ENCODE measurements at regions not wholly inside any gene's neighbourhood (a gene's known extent, or its start where the extent isn't known, plus 50 kb on each side); places are given as distances from the start of the nearest gene placed in this dataset.

DNA sequence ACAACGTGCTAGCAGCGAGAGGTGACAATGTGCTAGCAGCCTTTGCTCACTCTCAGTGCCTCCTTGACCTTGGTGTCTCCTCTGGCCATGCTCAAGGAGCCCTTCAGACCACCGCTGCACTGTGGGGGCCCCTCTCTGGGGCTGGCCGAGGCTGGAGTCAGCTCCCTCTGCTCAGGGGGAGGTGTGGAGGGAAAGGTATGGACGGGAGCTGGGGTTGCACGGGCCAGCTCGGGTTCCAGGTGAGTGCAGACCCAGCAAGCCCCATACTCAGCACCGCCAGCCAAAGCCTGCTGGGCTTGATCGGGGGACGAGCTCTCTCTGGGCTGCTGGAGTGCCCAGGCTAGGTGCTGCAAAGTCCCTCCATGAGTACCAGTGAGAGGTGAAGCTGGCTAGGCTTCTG, 180.2 kb downstream of the TRIM36 start:
- intact Hi-C loops (cut with micrococcal nuclease), result no loop called here
- Histone ChIP-seq H2AFZ (ENCODE audit: low read depth, low read length) (no peak overlapping the region), H3K4me1 (replicated peaks in 1 of 2; ENCODE audit: control insufficient read depth in 2 of 2, insufficient read depth in 2 of 2, low read length in 2 of 2) (no peaks in the 10 kb centered on the region), H3K27me3 (ENCODE audit: control insufficient read depth in 2 of 2, insufficient read depth in 2 of 2, low read length in 2 of 2) (no peaks in the 10 kb centered on the region), H3K27ac (ENCODE audit: extremely low read depth, low read depth, low read length) (no peak overlapping the region), H3K4me2 (ENCODE audit: insufficient read depth, low read length) (no peak overlapping the region), H3K9me3 (replicated peaks; ENCODE audit: control insufficient read depth, insufficient read depth, low read depth, low read length) (no peaks in the 10 kb centered on the region), H3K36me3 (ENCODE audit: control insufficient read depth, insufficient read depth, low read length) (no peaks in the 10 kb centered on the region), H4K20me1 (replicated peaks; ENCODE audit: control insufficient read depth, insufficient read depth, low read length) (no peaks in the 10 kb centered on the region), H3K9me1 (ENCODE audit: control insufficient read depth, insufficient read depth, low read length) (no peaks in the 10 kb centered on the region), H3K4me3 (no peak overlapping the region), H3K9ac (ENCODE audit: insufficient read depth in 1 of 2, low read depth in 2 of 2, low read length in 2 of 2) (no peak overlapping the region), H3K79me2 (ENCODE audit: control insufficient read depth, insufficient read depth, low read length) (no peaks in the 10 kb centered on the region)
- ATAC-seq (no peak), FAIRE-seq (no peak), DNase-seq (ENCODE audit: extremely low read depth in 1 of 4, low spot score in 3 of 4) (no peak)
- WGBS (ENCODE audit: insufficient coverage, low coverage, missing lambda C conversion rate), result 0% methylated on average over 7 of the region's 10 CpGs
- CTCF ChIA-PET (ENCODE audit: low intra/inter-chr PET ratio), result no interaction called here
- POLR2A ChIA-PET, result no interaction called here
- BruUV-seq (replicated peaks), result no TSS peak
- in situ Hi-C loops (cut with MboI), result no loop called here
- no peak for TF ChIP-seq SAFB2 (IDR thresholded peaks at IDR 0.05; ENCODE audit: borderline replicate concordance, low read depth, low read length, severe bottlenecking)
- TF ChIP-seq MAFG (tag; conservative IDR thresholded peaks at IDR 0.05), result no peak
- no peak for TF ChIP-seq SMAD3 (CRISPR knock-in tag; conservative IDR thresholded peaks at IDR 0.05)
- no peak for TF ChIP-seq HES1 (IDR thresholded peaks at IDR 0.05; ENCODE audit: low read depth)
- no peak for TF ChIP-seq ZNF696 (CRISPR knock-in tag; conservative IDR thresholded peaks at IDR 0.05)
- no peak for TF ChIP-seq RBM25 (IDR thresholded peaks at IDR 0.05; ENCODE audit: low read depth, low read length, severe bottlenecking)
- TF ChIP-seq ZNF133 (CRISPR knock-in tag; IDR thresholded peaks at IDR 0.05), result no peak
- no peak for TF ChIP-seq HEY1 (CRISPR knock-in tag; IDR thresholded peaks at IDR 0.05; ENCODE audit: borderline replicate concordance)
- TF ChIP-seq, protein P1, sequence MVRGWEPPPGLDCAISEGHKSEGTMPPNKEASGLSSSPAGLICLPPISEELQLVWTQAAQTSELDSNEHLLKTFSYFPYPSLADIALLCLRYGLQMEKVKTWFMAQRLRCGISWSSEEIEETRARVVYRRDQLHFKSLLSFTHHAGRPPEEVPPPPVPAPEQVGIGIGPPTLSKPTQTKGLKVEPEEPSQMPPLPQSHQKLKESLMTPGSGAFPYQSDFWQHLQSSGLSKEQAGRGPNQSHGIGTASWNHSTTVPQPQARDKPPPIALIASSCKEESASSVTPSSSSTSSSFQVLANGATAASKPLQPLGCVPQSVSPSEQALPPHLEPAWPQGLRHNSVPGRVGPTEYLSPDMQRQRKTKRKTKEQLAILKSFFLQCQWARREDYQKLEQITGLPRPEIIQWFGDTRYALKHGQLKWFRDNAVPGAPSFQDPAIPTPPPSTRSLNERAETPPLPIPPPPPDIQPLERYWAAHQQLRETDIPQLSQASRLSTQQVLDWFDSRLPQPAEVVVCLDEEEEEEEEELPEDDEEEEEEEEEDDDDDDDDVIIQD (CRISPR knock-in tag; IDR thresholded peaks at IDR 0.05), result no peak
- TF ChIP-seq PHF20 (IDR thresholded peaks at IDR 0.05; ENCODE audit: partially characterized antibody), result no peak
- TF ChIP-seq, protein P2, sequence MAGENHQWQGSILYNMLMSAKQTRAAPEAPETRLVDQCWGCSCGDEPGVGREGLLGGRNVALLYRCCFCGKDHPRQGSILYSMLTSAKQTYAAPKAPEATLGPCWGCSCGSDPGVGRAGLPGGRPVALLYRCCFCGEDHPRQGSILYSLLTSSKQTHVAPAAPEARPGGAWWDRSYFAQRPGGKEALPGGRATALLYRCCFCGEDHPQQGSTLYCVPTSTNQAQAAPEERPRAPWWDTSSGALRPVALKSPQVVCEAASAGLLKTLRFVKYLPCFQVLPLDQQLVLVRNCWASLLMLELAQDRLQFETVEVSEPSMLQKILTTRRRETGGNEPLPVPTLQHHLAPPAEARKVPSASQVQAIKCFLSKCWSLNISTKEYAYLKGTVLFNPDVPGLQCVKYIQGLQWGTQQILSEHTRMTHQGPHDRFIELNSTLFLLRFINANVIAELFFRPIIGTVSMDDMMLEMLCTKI (IDR thresholded peaks at IDR 0.05; ENCODE audit: partially characterized antibody), result no peak
- no peak for TF ChIP-seq JUND (IDR thresholded peaks at IDR 0.05; ENCODE audit: borderline replicate concordance, low read depth, low read length)
- TF ChIP-seq JUND (tag; IDR thresholded peaks at IDR 0.05; ENCODE audit: borderline replicate concordance, low read depth, low read length), result no peak
- TF ChIP-seq NR2C2 (CRISPR knock-in tag; IDR thresholded peaks at IDR 0.05), result no peak
- no peak for TF ChIP-seq NR2C2 (tag; IDR thresholded peaks at IDR 0.05)
- no peak for TF ChIP-seq NCOA6 (IDR thresholded peaks at IDR 0.05)

Data from K562 (cell line).